H1 (cell line): ENCODE measurements at regions not wholly inside any gene's neighbourhood (a gene's known extent, or its start where the extent isn't known, plus 50 kb on each side); places are given as distances from the start of the nearest gene placed in this dataset.

Experiments used
- CTCF ChIA-PET: fragments of 300-600 bp; sonication (Branson Sonifier 250); formaldehyde crosslinking; loops from one replicate; lab custom pipeline; 2021; ENCODE audit not compliant: partially characterized antibody; lab: Charles Lee
- POLR2A ChIA-PET: fragments of 300-600 bp; sonication (Branson Sonifier 250); formaldehyde crosslinking; loops from one replicate; lab custom pipeline; 2021; ENCODE audit warnings: inconsistent platforms; ENCODE audit not compliant: partially characterized antibody; lab: Charles Lee
- DNase-seq, 2 experiments: peaks; one replicate each; pipeline versions ENCODE4 v3.0.0 to v3.0.0-alpha.2; 2010 to 2022; ENCODE audit warnings: low spot score in 2 of 2, low read depth in 1 of 2, mixed read lengths in 1 of 2
- FAIRE-seq: peaks from 2 replicates; lab custom pipeline; 2011; peaks lifted over from hg19 to GRCh38; lab: Jason Lieb, UNC
- H2AFZ ChIP-seq: 2 replicates; pipeline ENCODE4 v1.8.1; 2012; ENCODE audit warnings: low read length, inconsistent platforms
- H2AK5ac ChIP-seq: 2 replicates; pipeline ENCODE4 v1.6.1; 2013; ENCODE audit warnings: low read depth, low read length
- H2BK120ac ChIP-seq: replicated peaks from 2 replicates; pipeline ENCODE3; 2013; ENCODE audit warnings: low read depth, low read length, inconsistent platforms
- H2BK12ac ChIP-seq: 2 replicates; pipeline ENCODE4 v1.6.1; 2013; ENCODE audit warnings: low read depth, low read length
- H2BK15ac ChIP-seq: 2 replicates; pipeline ENCODE4 v1.6.1; 2013; ENCODE audit warnings: low read length
- H2BK20ac ChIP-seq: 2 replicates; pipeline ENCODE4 v1.6.1; 2013; ENCODE audit warnings: low read length
- H2BK5ac ChIP-seq: 2 replicates; pipeline ENCODE4 v1.6.1; 2013; ENCODE audit warnings: low read depth, low read length
- H3K14ac ChIP-seq: 2 replicates; pipeline ENCODE4 v1.6.1; 2013; ENCODE audit warnings: inconsistent platforms; ENCODE audit not compliant: insufficient read length
- H3K18ac ChIP-seq: 2 replicates; pipeline ENCODE4 v1.6.1; 2013; ENCODE audit warnings: low read length; ENCODE audit errors: extremely low read depth
- H3K23ac ChIP-seq: 2 replicates; pipeline ENCODE4 v1.6.1; 2013; ENCODE audit warnings: inconsistent platforms; ENCODE audit not compliant: insufficient read length
- H3K23me2 ChIP-seq: 2 replicates; pipeline ENCODE4 v1.6.1; 2013; ENCODE audit warnings: low read depth, low read length
- H3K27ac ChIP-seq: 2 replicates; pipeline ENCODE4 v1.6.1; 2011; ENCODE audit warnings: low read depth, low read length, inconsistent platforms
- H3K27me3 ChIP-seq, 4 experiments: replicated peaks in 1 of 4; 1 replicate in 1 of 4; 2 replicates in 3 of 4; pipeline versions ENCODE4 v1.6.1 to v1.8.1; 2011 to 2013; ENCODE audit warnings: low read length in 3 of 4, mild to moderate bottlenecking in 3 of 4, inconsistent platforms in 2 of 4, mixed read lengths in 2 of 4, moderate library complexity in 1 of 4; ENCODE audit not compliant: control insufficient read depth in 3 of 4, insufficient read depth in 3 of 4; ENCODE audit errors: extremely low read depth in 1 of 4
- H3K36me3 ChIP-seq, 4 experiments: 2 replicates each; pipeline versions ENCODE4 v1.6.1 to v1.8.1; 2011 to 2013; ENCODE audit warnings: mild to moderate bottlenecking in 4 of 4, low read length in 3 of 4, moderate library complexity in 2 of 4, control low read depth in 1 of 4, inconsistent platforms in 1 of 4; ENCODE audit not compliant: insufficient read depth in 4 of 4, control insufficient read depth in 2 of 4
- H3K4ac ChIP-seq: replicated peaks from 2 replicates; pipeline ENCODE3; 2013; ENCODE audit warnings: low read length, low read depth, mixed read lengths, inconsistent platforms; ENCODE audit not compliant: insufficient read length
- H3K4me1 ChIP-seq, 4 experiments: replicated peaks in 1 of 4; 1 replicate in 1 of 4; 2 replicates in 3 of 4; pipeline versions ENCODE4 v1.6.1 to v1.8.1; 2011 to 2013; ENCODE audit warnings: low read length in 3 of 4, inconsistent platforms in 2 of 4, mixed read lengths in 1 of 4; ENCODE audit not compliant: insufficient read depth in 4 of 4, control insufficient read depth in 3 of 4
- H3K4me2 ChIP-seq, 2 experiments: 2 replicates each; pipeline versions ENCODE4 v1.6.1 to v1.8.1; 2011 to 2013; ENCODE audit warnings: low read depth in 2 of 2, low read length in 2 of 2, control low read depth in 1 of 2, inconsistent platforms in 1 of 2, mild to moderate bottlenecking in 1 of 2; ENCODE audit not compliant: insufficient read depth in 1 of 2
- H3K4me3 ChIP-seq, 4 experiments: fragments of 200-600, 300-600 bp in 1 of 4; sonication (generic), shearing (Covaris generic), sonication (Bioruptor Twin) in 1 of 4; 2 replicates each; pipeline versions ENCODE4 v1.5.1 to v1.8.1; 2011 to 2016; ENCODE audit warnings: low read length in 4 of 4, low read depth in 3 of 4, control low read depth in 2 of 4, inconsistent platforms in 2 of 4, mild to moderate bottlenecking in 2 of 4, mixed read lengths in 1 of 4, moderate library complexity in 1 of 4; ENCODE audit not compliant: insufficient read depth in 2 of 4; ENCODE audit errors: extremely low read depth in 1 of 4
- H3K56ac ChIP-seq: replicated peaks from 2 replicates; pipeline ENCODE3; 2013; ENCODE audit warnings: low read depth, mild to moderate bottlenecking, mixed read lengths, low read length, inconsistent platforms; ENCODE audit not compliant: insufficient read length
- H3K79me1 ChIP-seq: 2 replicates; pipeline ENCODE4 v1.6.1; 2013; ENCODE audit warnings: low read depth, low read length, control low read depth
- H3K79me2 ChIP-seq, 2 experiments: 2 replicates each; pipeline versions ENCODE4 v1.6.1 to v1.8.1; 2012 to 2013; ENCODE audit warnings: low read length in 2 of 2, mild to moderate bottlenecking in 2 of 2, inconsistent platforms in 1 of 2; ENCODE audit not compliant: insufficient read depth in 2 of 2, control insufficient read depth in 1 of 2
- H3K9ac ChIP-seq, 4 experiments: replicated peaks in 1 of 4; 1 replicate in 1 of 4; 2 replicates in 3 of 4; pipeline versions ENCODE4 v1.6.1 to v1.8.1; 2011 to 2013; ENCODE audit warnings: low read depth in 3 of 4, low read length in 3 of 4, control low read depth in 2 of 4, mild to moderate bottlenecking in 2 of 4, moderate library complexity in 2 of 4, inconsistent platforms in 1 of 4; ENCODE audit errors: extremely low read depth in 1 of 4
- H3K9me3 ChIP-seq, 2 experiments: 2 replicates each; pipeline versions ENCODE4 v1.6.1 to v1.8.1; 2012 to 2013; ENCODE audit warnings: mild to moderate bottlenecking in 2 of 2, moderate library complexity in 2 of 2, control low read depth in 1 of 2, inconsistent platforms in 1 of 2, low read depth in 1 of 2, low read length in 1 of 2, mixed read lengths in 1 of 2; ENCODE audit not compliant: insufficient read depth in 2 of 2
- H4K20me1 ChIP-seq, 2 experiments: replicated peaks in 1 of 2; 2 replicates each; pipeline versions ENCODE3 to v1.8.1; 2011 to 2013; ENCODE audit warnings: inconsistent platforms in 2 of 2, low read length in 2 of 2, mild to moderate bottlenecking in 1 of 2; ENCODE audit not compliant: insufficient read depth in 2 of 2, control insufficient read depth in 1 of 2
- H4K5ac ChIP-seq: 2 replicates; pipeline ENCODE4 v1.6.1; 2013; ENCODE audit warnings: low read length, low read depth, mixed read lengths, inconsistent platforms; ENCODE audit not compliant: insufficient read length
- H4K8ac ChIP-seq: 2 replicates; pipeline ENCODE4 v1.8.0; 2013; ENCODE audit warnings: mild to moderate bottlenecking, moderate library complexity, low read length, inconsistent platforms; ENCODE audit not compliant: insufficient read depth; ENCODE audit errors: extremely low read depth
- H4K91ac ChIP-seq: replicated peaks from 2 replicates; pipeline ENCODE3; 2013; ENCODE audit warnings: low read length, mixed read lengths, inconsistent platforms; ENCODE audit not compliant: insufficient read length
- ATF2 ChIP-seq: IDR thresholded peaks from 2 replicates; pipeline ENCODE4 v1.6.1; 2012; ENCODE audit warnings: low read length, inconsistent platforms
- BACH1 ChIP-seq: IDR thresholded peaks from 2 replicates; pipeline ENCODE4 v1.6.1; 2012; ENCODE audit warnings: low read length, improper control_type of control experiment
- BCL11A ChIP-seq, 2 experiments: IDR thresholded peaks; one replicate each; pipeline ENCODE4 v1.6.1; 2011; ENCODE audit warnings: low read depth in 2 of 2, low read length in 2 of 2, mild to moderate bottlenecking in 2 of 2
- CEBPB ChIP-seq: IDR thresholded peaks from 2 replicates; pipeline ENCODE4 v1.6.1; 2012; ENCODE audit warnings: low read depth, low read length
- EGR1 ChIP-seq: IDR thresholded peaks from 2 replicates; pipeline ENCODE4 v1.6.1; 2011; ENCODE audit warnings: low read depth, low read length, borderline replicate concordance
- EP300 ChIP-seq, 2 experiments: IDR thresholded peaks; 1 replicate in 1 of 2; 2 replicates in 1 of 2; pipeline ENCODE4 v1.6.1; 2011 to 2012; ENCODE audit warnings: low read depth in 2 of 2, low read length in 2 of 2, mild to moderate bottlenecking in 2 of 2, borderline replicate concordance in 1 of 2, inconsistent platforms in 1 of 2, moderate library complexity in 1 of 2
- NANOG ChIP-seq: IDR thresholded peaks from 2 replicates; pipeline ENCODE4 v1.6.1; 2011; ENCODE audit warnings: low read length, low read depth, mild to moderate bottlenecking, inconsistent platforms; ENCODE audit not compliant: insufficient read depth, poor library complexity, severe bottlenecking
- NRF1 ChIP-seq: IDR thresholded peaks from 2 replicates; pipeline ENCODE4 v1.6.1; 2011; ENCODE audit warnings: mild to moderate bottlenecking, low read depth, low read length, improper control_type of control experiment
- POLR2AphosphoS5 ChIP-seq: IDR thresholded peaks from 2 replicates; pipeline ENCODE4 v1.6.1; 2011; ENCODE audit warnings: low read depth, low read length
- RBBP5 ChIP-seq: IDR thresholded peaks from 2 replicates; pipeline ENCODE4 v1.7.1; 2012; ENCODE audit warnings: low read depth, mild to moderate bottlenecking, inconsistent platforms, low read length, moderate library complexity, borderline replicate concordance
- SP2 ChIP-seq: IDR thresholded peaks from 2 replicates; pipeline ENCODE4 v1.6.1; 2012; ENCODE audit warnings: mild to moderate bottlenecking, low read length, inconsistent platforms
- SRF ChIP-seq: IDR thresholded peaks from 2 replicates; pipeline ENCODE4 v1.6.1; 2011; ENCODE audit warnings: mild to moderate bottlenecking, low read depth, low read length, moderate library complexity
- TBP ChIP-seq: IDR thresholded peaks from 2 replicates; pipeline ENCODE4 v1.6.1; 2011; ENCODE audit warnings: low read depth, low read length, improper control_type of control experiment
- WGBS, 2 experiments: shearing (Covaris generic) in 1 of 2; methylation state at CpG; one replicate each; pipeline versions ENCODE4 v1.1.6 to v1.1.7; 2013 to 2015; ENCODE audit warnings: low lambda C conversion rate in 2 of 2, mixed read lengths in 2 of 2, inconsistent platforms in 1 of 2, low coverage in 1 of 2, missing lambda C conversion rate in 1 of 2; ENCODE audit not compliant: insufficient replicate concordance in 2 of 2, insufficient coverage in 1 of 2, insufficient read length in 1 of 2; ENCODE audit errors: extremely low coverage in 1 of 2, missing lambda C conversion rate in 1 of 2; 5-methylcytosine and 5-hydroxymethylcytosine counted together

DNA sequence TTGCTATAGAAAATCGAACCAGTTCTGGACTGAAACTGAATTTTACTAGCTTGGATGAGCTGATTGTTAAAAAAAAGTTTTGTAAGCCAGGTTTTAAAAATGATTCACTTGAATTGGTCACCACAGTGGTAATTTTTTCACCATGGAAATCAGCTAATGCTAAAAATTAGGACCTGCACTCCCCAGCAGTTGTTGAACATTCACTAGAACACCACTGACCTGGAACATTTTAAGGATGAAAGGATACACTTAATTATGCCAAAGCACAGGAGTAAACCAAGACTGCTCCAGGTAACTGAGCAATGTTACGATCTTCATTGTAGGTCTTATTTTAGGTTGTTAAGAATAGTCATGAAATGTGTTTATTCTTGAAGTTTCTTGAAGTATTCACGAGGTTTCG, 1342.6 kb upstream of the SPRY2 start:
- WGBS, 2 experiments: 94% methylated on average over 4 of the region's 4 CpGs; no CpG with 5 or more reads in 1 of the 2 experiments
- H2BK120ac ChIP-seq: no peak overlapping the region
- H3K56ac ChIP-seq: no peak overlapping the region
- H4K20me1 ChIP-seq: no peaks in the 10 kb centered on the region
- H3K23ac ChIP-seq: no peak overlapping the region
- H4K8ac ChIP-seq: no peak overlapping the region
- no peaks in the 10 kb centered on the region for H3K36me3 ChIP-seq
- no peak overlapping the region for H2BK15ac ChIP-seq
- no peak overlapping the region for H2BK20ac ChIP-seq
- no peak overlapping the region for H4K5ac ChIP-seq
- no peaks in the 10 kb centered on the region for H3K79me2 ChIP-seq
- no peak overlapping the region for H2BK5ac ChIP-seq
- no peaks in the 10 kb centered on the region for H3K79me1 ChIP-seq
- no peaks in the 10 kb centered on the region for H3K23me2 ChIP-seq
- H3K14ac ChIP-seq: no peak overlapping the region
- FAIRE-seq: no peak
- no peak overlapping the region for H3K4me3 ChIP-seq
- no peak overlapping the region for H2BK12ac ChIP-seq
- TF ChIP-seq BCL11A (IDR thresholded peaks at IDR 0.05; ENCODE audit: low read depth in 2 of 2, low read length in 2 of 2) (no peak), SP2 (no peak), NRF1 (no peak), NANOG (no peak), POLR2AphosphoS5 (no peak), ATF2 (no peak), EGR1 (no peak), EP300 (IDR thresholded peaks at IDR 0.05; ENCODE audit: borderline replicate concordance in 1 of 2, low read depth in 2 of 2, low read length in 2 of 2) (no peak), RBBP5 (no peak), SRF (no peak), TBP (no peak), CEBPB (no peak), BACH1 (no peak)
- no peak overlapping the region for H3K4me2 ChIP-seq
- no peak for DNase-seq
- H3K27ac ChIP-seq: no peak overlapping the region
- POLR2A ChIA-PET: no interaction called here
- no peak overlapping the region for H3K4ac ChIP-seq
- H2AK5ac ChIP-seq: no peak overlapping the region
- H3K18ac ChIP-seq: no peak overlapping the region
- no peaks in the 10 kb centered on the region for H3K27me3 ChIP-seq
- no peak overlapping the region for H4K91ac ChIP-seq
- no peak overlapping the region for H2AFZ ChIP-seq
- H3K9ac ChIP-seq: no peak overlapping the region
- CTCF ChIA-PET: no interaction called here
- H3K4me1 ChIP-seq: no peaks in the 10 kb centered on the region
- H3K9me3 ChIP-seq: no peaks in the 10 kb centered on the region
